ENCODE measurements at regions not wholly inside any gene's neighbourhood (a gene's known extent, or its start where the extent isn't known, plus 50 kb on each side); places are given as distances from the start of the nearest gene placed in this dataset.
"Not testable (repeated sequence)": the region's sequence is repeated elsewhere in the genome, so short reads cannot be mapped to it uniquely, and the experiment has no call there.

GRCh38 chr12:20148241-20148640 is 220.1 kb upstream of the PDE3A start:
- DNase-seq = no peak

- no peak for DNase-seq
Observed at GRCh38 chr12:20150835-20151422, 217.4 kb upstream of the PDE3A start.

GRCh38 chr12:20154052-20154451 is 214.3 kb upstream of the PDE3A start:
- no peak for DNase-seq

- no peak for DNase-seq
Observed at GRCh38 chr12:20155374-20155773, 213.0 kb upstream of the PDE3A start.

- DNase-seq = not testable (repeated sequence)
Observed at GRCh38 chr12:20160899-20161298, 207.4 kb upstream of the PDE3A start.

- no peak for DNase-seq
Observed at GRCh38 chr12:20174528-20175175, 193.7 kb upstream of the PDE3A start.

GRCh38 chr12:20175704-20176388 is 192.5 kb upstream of the PDE3A start:
- no peak for DNase-seq

GRCh38 chr12:20181416-20182180 is 186.7 kb upstream of the PDE3A start:
- no peak for DNase-seq

- DNase-seq = no peak
Observed at GRCh38 chr12:20183563-20183962, 184.8 kb upstream of the PDE3A start.

GRCh38 chr12:20184514-20184913 is 183.8 kb upstream of the PDE3A start:
- DNase-seq = no peak

- DNase-seq = peak; percentile 38 to 78
Observed at GRCh38 chr12:20187456-20187855, 180.9 kb upstream of the PDE3A start.

GRCh38 chr12:20188930-20189653 is 179.2 kb upstream of the PDE3A start:
- peak; percentile 30 to 62 for DNase-seq

GRCh38 chr12:20189767-20190166 is 178.6 kb upstream of the PDE3A start:
- no peak for DNase-seq

GRCh38 chr12:20194171-20194570 is 174.2 kb upstream of the PDE3A start:
- DNase-seq = no peak

GRCh38 chr12:20196767-20197166 is 171.6 kb upstream of the PDE3A start:
- peak in 1 of 2 donors; percentile 36 for DNase-seq

GRCh38 chr12:20197411-20197810 is 170.9 kb upstream of the PDE3A start:
- DNase-seq = no peak

- DNase-seq = no peak
Observed at GRCh38 chr12:20199780-20200179, 168.6 kb upstream of the PDE3A start.

GRCh38 chr12:20201733-20202132 is 166.6 kb upstream of the PDE3A start:
- DNase-seq = no peak

GRCh38 chr12:20205854-20206253 is 162.5 kb upstream of the PDE3A start:
- DNase-seq = no peak

GRCh38 chr12:20206410-20206809 is 161.9 kb upstream of the PDE3A start:
- DNase-seq = no peak

- DNase-seq = peak; percentile 47 to 82
Observed at GRCh38 chr12:20210621-20211215, 157.6 kb upstream of the PDE3A start.

- DNase-seq = peak in 1 of 2 donors; percentile 21
Observed at GRCh38 chr12:20211541-20211940, 156.8 kb upstream of the PDE3A start.

Measured in inflammatory macrophage (primary cell).